Subcutaneous abdominal adipose tissue (tissue), 5 donors: ENCODE measurements at regions not wholly inside any gene's neighbourhood (a gene's known extent, or its start where the extent isn't known, plus 50 kb on each side); places are given as distances from the start of the nearest gene placed in this dataset.

ENCODE experiments used
- H3K27ac ChIP-seq: one replicate; pipeline ENCODE4 v1.7.0; 2013; ENCODE audit warnings: low read depth, mild to moderate bottlenecking, inconsistent platforms, low read length, moderate library complexity
- H3K27me3 ChIP-seq, 5 donors: one replicate each; pipeline ENCODE4 v1.7.0; 2013; ENCODE audit warnings: low read length in 5 of 5, inconsistent platforms in 1 of 5; ENCODE audit not compliant: control insufficient read depth in 5 of 5, insufficient read depth in 4 of 5
- H3K36me3 ChIP-seq, 5 donors: one replicate each; pipeline ENCODE4 v1.7.0; 2013; ENCODE audit warnings: low read length in 5 of 5; ENCODE audit not compliant: control insufficient read depth in 5 of 5, insufficient read depth in 5 of 5
- H3K4me1 ChIP-seq, 5 donors: one replicate each; pipeline ENCODE4 v1.7.0; 2013; ENCODE audit warnings: low read length in 5 of 5, mild to moderate bottlenecking in 3 of 5, moderate library complexity in 1 of 5; ENCODE audit not compliant: control insufficient read depth in 5 of 5, insufficient read depth in 5 of 5
- H3K4me3 ChIP-seq, 5 donors: one replicate each; pipeline ENCODE4 v1.7.0; 2013; ENCODE audit warnings: low read length in 5 of 5, low read depth in 1 of 5
- H3K9ac ChIP-seq, 5 donors: one replicate each; pipeline ENCODE4 v1.7.0; 2013; ENCODE audit warnings: low read length in 5 of 5, mild to moderate bottlenecking in 4 of 5, moderate library complexity in 3 of 5
- H3K9me3 ChIP-seq, 5 donors: one replicate each; pipeline ENCODE4 v1.7.0; 2013; ENCODE audit warnings: low read length in 5 of 5; ENCODE audit not compliant: control insufficient read depth in 5 of 5
- donor health status: healthy.
- donor health status: healthy.
- donor health status: healthy.
- donor health status: healthy.
- donor health status: healthy.

GRCh38 chr14:99331811-99332210 lies 59.8 kb upstream of the BCL11B start:
- H3K9me3 ChIP-seq = peaks cover 0 to 7% (median 0%) of the 10 kb centered on the region in 5 donors
- no peak overlapping the region for H3K4me3 ChIP-seq
- no peak overlapping the region for H3K9ac ChIP-seq
- H3K4me1 ChIP-seq = no peaks in the 10 kb centered on the region
- peaks cover 10 to 30% (median 17%) of the 10 kb centered on the region in 5 donors for H3K27me3 ChIP-seq
- no peak overlapping the region for H3K27ac ChIP-seq
- H3K36me3 ChIP-seq = no peaks in the 10 kb centered on the region

DNA sequence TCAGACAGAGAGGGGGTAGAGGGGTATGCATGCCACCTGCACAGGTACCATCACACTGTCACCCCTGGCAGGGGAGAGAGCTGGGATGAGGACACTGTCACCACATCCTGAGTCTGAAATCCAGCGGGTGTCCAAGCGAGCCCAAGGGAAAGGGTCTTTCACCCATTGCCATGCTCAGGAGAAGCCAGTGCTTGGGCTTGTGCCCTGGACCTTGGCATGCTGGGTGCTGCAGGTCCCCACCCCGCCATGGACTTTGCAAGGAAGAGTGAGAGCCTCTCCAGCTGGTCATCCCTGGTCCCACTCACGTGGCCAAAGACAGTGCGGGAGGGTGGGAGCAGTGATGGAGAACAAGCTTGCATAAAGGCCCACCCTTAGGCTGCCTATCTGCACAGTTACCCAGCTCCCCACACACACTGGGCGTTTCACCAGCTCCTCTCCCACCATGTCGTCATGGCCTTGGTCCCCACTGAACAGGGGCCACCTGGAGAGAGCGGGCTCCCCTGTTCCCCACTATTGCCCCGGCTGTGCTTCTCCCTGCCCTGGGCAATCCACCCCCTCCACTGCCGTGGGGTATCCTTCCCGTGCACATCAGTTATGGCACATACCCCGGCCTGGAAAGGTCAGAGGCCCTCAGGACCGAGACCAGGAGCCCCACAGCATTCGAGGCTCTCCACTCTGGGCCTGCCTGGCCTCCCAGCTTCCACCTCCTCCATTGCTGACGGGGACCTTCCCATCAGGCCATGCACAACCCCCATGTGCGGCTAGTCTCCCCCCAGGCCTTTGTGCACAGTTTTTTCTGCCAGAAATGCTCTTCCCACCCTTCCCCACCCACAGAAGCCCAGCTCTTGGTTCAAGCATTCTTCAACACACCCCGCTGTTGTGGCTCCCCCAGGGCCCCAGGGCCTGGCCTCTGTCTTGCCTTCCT lies 58.6 kb upstream of the BCL11B start:
- peaks cover 0 to 7% (median 0%) of the 10 kb centered on the region in 5 donors for H3K9me3 ChIP-seq
- H3K36me3 ChIP-seq = no peaks in the 10 kb centered on the region
- no peaks in the 10 kb centered on the region for H3K4me1 ChIP-seq
- H3K4me3 ChIP-seq = no peak overlapping the region
- H3K27ac ChIP-seq = no peak overlapping the region
- H3K9ac ChIP-seq = no peak overlapping the region
- peaks cover 17 to 37% (median 18%) of the 10 kb centered on the region in 5 donors for H3K27me3 ChIP-seq

DNA sequence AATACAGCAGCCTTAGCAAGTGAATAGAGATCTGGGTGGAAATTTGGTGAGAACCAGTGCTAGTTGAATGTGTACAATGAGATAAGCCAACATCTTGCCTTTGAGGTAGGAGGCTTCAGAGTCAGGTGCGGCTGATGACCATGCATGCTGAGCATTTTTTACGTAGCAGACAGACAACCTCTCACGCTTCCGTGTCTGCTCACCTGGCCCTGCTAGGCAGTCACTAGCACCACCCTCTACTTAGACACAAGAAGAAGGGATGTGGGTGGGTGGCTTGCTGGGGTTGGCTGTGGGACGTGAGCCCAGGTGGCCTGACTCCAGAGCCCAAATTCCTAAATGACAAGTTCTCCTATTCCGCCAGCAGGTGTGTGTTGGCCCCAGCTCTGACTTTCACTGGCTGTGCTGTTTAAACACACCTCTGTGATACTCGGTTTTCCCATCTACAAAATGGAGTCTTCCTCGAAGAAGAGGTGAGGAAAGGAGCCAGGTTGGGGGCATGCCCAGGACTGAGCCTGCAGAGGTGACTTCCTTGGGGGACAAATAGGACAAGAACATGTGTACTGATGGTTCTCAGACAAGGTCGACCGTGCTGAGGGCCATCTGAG lies 57.8 kb upstream of the BCL11B start:
- no peak overlapping the region for H3K4me3 ChIP-seq

GRCh38 chr14:99327458-99328250 lies 55.7 kb upstream of the BCL11B start:
- H3K36me3 ChIP-seq = no peaks in the 10 kb centered on the region
- peaks cover 18 to 44% (median 22%) of the 10 kb centered on the region in 5 donors for H3K27me3 ChIP-seq
- H3K4me3 ChIP-seq = no peak overlapping the region
- H3K9me3 ChIP-seq = peaks cover 0 to 2% (median 0%) of the 10 kb centered on the region in 5 donors
- H3K4me1 ChIP-seq = no peaks in the 10 kb centered on the region
- H3K9ac ChIP-seq = no peak overlapping the region
- H3K27ac ChIP-seq = no peak overlapping the region

More for the DNA sequence above, 57.8 kb upstream of the BCL11B start:
- Histone ChIP-seq H3K4me1 (no peaks in the 10 kb centered on the region), H3K27ac (no peak overlapping the region), H3K27me3 (peaks cover 17 to 39% (median 18%) of the 10 kb centered on the region in 5 donors), H3K9ac (no peak overlapping the region), H3K9me3 (peaks cover 0 to 5% (median 0%) of the 10 kb centered on the region in 5 donors), H3K36me3 (no peaks in the 10 kb centered on the region)

DNA sequence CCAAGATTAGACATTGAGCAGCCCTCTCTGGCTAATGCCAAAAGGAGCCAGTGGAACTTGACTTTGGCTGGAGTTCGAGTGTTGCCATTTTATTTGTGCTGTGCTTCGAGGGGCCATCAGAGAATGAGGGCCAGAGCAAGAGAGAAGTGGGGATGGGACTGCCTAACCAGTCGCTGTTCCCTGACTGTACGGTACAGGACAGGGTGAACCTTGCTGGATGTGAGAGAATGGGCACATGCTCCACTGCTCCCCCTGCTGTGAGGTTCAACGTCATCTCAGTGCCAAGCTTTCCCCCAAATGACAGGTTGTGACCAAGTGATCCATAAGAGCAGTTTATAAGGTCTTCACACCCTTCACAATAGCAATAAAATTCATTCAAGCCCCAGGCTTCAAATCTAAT lies 55.1 kb upstream of the BCL11B start:
- Histone ChIP-seq H3K9me3 (peaks cover 0 to 2% (median 0%) of the 10 kb centered on the region in 5 donors), H3K9ac (no peak overlapping the region), H3K4me3 (no peak overlapping the region), H3K4me1 (no peaks in the 10 kb centered on the region), H3K36me3 (no peaks in the 10 kb centered on the region), H3K27ac (no peak overlapping the region), H3K27me3 (peaks cover 18 to 47% (median 25%) of the 10 kb centered on the region in 5 donors)

GRCh38 chr14:99326041-99326710 lies 54.2 kb upstream of the BCL11B start:
- no peaks in the 10 kb centered on the region for H3K36me3 ChIP-seq

GRCh38 chr14:99325591-99325990 lies 53.6 kb upstream of the BCL11B start:
- H3K27ac ChIP-seq = no peak overlapping the region
- no peak overlapping the region for H3K9ac ChIP-seq
- H3K4me1 ChIP-seq = no peaks in the 10 kb centered on the region
- peaks cover 18 to 53% (median 22%) of the 10 kb centered on the region in 5 donors for H3K27me3 ChIP-seq
- no peaks in the 10 kb centered on the region for H3K36me3 ChIP-seq
- no peak overlapping the region for H3K4me3 ChIP-seq
- peaks cover 0 to 2% (median 0%) of the 10 kb centered on the region in 5 donors for H3K9me3 ChIP-seq

More at GRCh38 chr14:99326041-99326710, 54.2 kb upstream of the BCL11B start:
- no peak overlapping the region for H3K4me3 ChIP-seq
- H3K27me3 ChIP-seq = peaks cover 18 to 51% (median 22%) of the 10 kb centered on the region in 5 donors
- H3K9me3 ChIP-seq = peaks cover 0 to 2% (median 0%) of the 10 kb centered on the region in 5 donors
- no peak overlapping the region for H3K9ac ChIP-seq
- H3K4me1 ChIP-seq = no peaks in the 10 kb centered on the region
- H3K27ac ChIP-seq = no peak overlapping the region

GRCh38 chr14:99325016-99325415 lies 53.0 kb upstream of the BCL11B start:
- Histone ChIP-seq H3K9ac (no peak overlapping the region), H3K4me1 (no peaks in the 10 kb centered on the region), H3K27me3 (peaks cover 15 to 49% (median 22%) of the 10 kb centered on the region in 5 donors), H3K4me3 (no peak overlapping the region), H3K9me3 (peaks cover 0 to 2% (median 0%) of the 10 kb centered on the region in 5 donors), H3K27ac (no peak overlapping the region), H3K36me3 (no peaks in the 10 kb centered on the region)

DNA sequence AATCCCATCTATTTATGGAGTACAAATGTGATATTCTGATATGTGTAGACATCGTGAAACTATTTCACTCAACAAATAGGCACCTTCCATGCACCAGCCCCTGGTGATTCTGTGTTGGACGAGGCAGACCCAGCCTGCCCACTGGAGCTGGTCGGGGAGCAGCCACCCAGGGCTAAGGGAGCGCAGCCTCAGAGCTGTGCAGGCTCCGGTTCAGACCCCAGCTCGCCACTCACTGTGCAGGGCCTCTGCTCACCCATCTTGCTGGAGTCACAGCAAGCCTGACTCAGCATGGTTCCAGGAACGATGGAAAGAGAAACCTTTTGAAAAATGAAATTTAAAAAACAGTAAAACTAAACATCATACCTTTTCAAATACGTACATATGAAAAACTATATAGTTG lies 52.3 kb upstream of the BCL11B start:
- no peak overlapping the region for H3K27ac ChIP-seq
- H3K4me1 ChIP-seq = no peaks in the 10 kb centered on the region
- H3K27me3 ChIP-seq = peaks cover 11 to 46% (median 19%) of the 10 kb centered on the region in 5 donors
- H3K9me3 ChIP-seq = peaks cover 0 to 2% (median 0%) of the 10 kb centered on the region in 5 donors
- H3K9ac ChIP-seq = no peak overlapping the region
- no peak overlapping the region for H3K4me3 ChIP-seq
- no peaks in the 10 kb centered on the region for H3K36me3 ChIP-seq
